ENCODE measurements at regions not wholly inside any gene's neighbourhood (a gene's known extent, or its start where the extent isn't known, plus 50 kb on each side); places are given as distances from the start of the nearest gene placed in this dataset.

DNA sequence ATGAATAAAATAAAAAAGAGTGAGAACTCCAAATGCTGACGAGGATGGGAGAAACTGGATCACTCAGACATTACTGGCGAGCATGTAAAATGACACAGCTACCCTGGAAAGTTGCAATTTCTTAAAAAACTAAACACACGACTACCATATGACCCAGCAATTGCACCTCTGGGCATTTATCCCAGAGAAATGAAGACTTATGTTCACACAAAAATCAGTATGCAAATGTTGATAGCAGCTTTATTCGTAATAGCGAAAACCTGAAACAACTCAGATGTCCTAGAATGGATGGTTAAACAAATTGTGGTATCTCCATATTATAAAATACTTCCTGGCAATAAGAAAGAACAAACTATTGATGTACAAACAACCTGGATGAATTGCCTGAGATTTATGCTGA is 357.2 kb upstream of the ASIC2 start:
- ChIA-PET SMC1A (ENCODE audit: uncharacterized antibody, unreplicated experiment) (no interaction called here), CTCF (no interaction called here), RAD21 (ENCODE audit: unreplicated experiment) (no interaction called here), POLR2A (no interaction called here)
- Histone ChIP-seq H3K4me2 (ENCODE audit: control insufficient read depth, insufficient read depth) (no peak overlapping the region), H3K9me3 (replicated peaks; ENCODE audit: control insufficient read depth, insufficient read depth, low read length) (no peaks in the 10 kb centered on the region), H4K20me1 (ENCODE audit: control insufficient read depth, insufficient read depth) (no peaks in the 10 kb centered on the region), H3K27ac (ENCODE audit: control insufficient read depth, insufficient read depth) (no peak overlapping the region), H3K27me3 (replicated peaks in 1 of 2; ENCODE audit: control insufficient read depth in 2 of 2, insufficient read depth in 2 of 2, low read length in 1 of 2) (no peaks in the 10 kb centered on the region; a peak in 3 of 4 replicates), H3K79me2 (ENCODE audit: control insufficient read depth, insufficient read depth, low read length) (no peaks in the 10 kb centered on the region), H3K9ac (ENCODE audit: control insufficient read depth, insufficient read depth, low read length) (no peak overlapping the region), H3K4me3 (no peak overlapping the region), H2AFZ (ENCODE audit: control insufficient read depth, low read depth, low read length) (no peak overlapping the region), H3K4me1 (ENCODE audit: control insufficient read depth, insufficient read depth, low read length) (no peaks in the 10 kb centered on the region), H3K36me3 (ENCODE audit: control insufficient read depth in 2 of 2, insufficient read depth in 2 of 2, low read length in 1 of 2) (no peaks in the 10 kb centered on the region)
- 11% methylated on average over 5 of the region's 5 CpGs for whole genome bisulfite sequencing (ENCODE audit: insufficient coverage, insufficient replicate concordance, low lambda C conversion rate, missing lambda C conversion rate)
- FAIRE-seq (no peak), ATAC-seq (no peak), DNase-seq (ENCODE audit: low read depth, low spot score) (no peak)
- in situ Hi-C loops (cut with MboI), result no loop called here
- BruUV-seq (replicated peaks), result no TSS peak
- intact Hi-C loops (cut with micrococcal nuclease; ENCODE audit: unreplicated experiment), result no loop called here
- TF ChIP-seq, protein P1, sequence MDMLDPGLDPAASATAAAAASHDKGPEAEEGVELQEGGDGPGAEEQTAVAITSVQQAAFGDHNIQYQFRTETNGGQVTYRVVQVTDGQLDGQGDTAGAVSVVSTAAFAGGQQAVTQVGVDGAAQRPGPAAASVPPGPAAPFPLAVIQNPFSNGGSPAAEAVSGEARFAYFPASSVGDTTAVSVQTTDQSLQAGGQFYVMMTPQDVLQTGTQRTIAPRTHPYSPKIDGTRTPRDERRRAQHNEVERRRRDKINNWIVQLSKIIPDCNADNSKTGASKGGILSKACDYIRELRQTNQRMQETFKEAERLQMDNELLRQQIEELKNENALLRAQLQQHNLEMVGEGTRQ (IDR thresholded peaks at IDR 0.05; ENCODE audit: borderline replicate concordance, low read depth, low read length), result no peak
- TF ChIP-seq IRF4 (IDR thresholded peaks at IDR 0.05; ENCODE audit: low read depth, low read length), result no peak
- TF ChIP-seq RCOR1 (conservative IDR thresholded peaks at IDR 0.05; ENCODE audit: low read depth, low read length), result no peak
- TF ChIP-seq POLR2AphosphoS5 (IDR thresholded peaks at IDR 0.05; ENCODE audit: low read length), result no peak
- no peak for TF ChIP-seq BHLHE40 (IDR thresholded peaks at IDR 0.05; ENCODE audit: borderline replicate concordance in 1 of 2, low read depth in 2 of 2, low read length in 1 of 2)
- no peak for TF ChIP-seq PML (IDR thresholded peaks at IDR 0.05; ENCODE audit: low read length)
- TF ChIP-seq, protein P2, sequence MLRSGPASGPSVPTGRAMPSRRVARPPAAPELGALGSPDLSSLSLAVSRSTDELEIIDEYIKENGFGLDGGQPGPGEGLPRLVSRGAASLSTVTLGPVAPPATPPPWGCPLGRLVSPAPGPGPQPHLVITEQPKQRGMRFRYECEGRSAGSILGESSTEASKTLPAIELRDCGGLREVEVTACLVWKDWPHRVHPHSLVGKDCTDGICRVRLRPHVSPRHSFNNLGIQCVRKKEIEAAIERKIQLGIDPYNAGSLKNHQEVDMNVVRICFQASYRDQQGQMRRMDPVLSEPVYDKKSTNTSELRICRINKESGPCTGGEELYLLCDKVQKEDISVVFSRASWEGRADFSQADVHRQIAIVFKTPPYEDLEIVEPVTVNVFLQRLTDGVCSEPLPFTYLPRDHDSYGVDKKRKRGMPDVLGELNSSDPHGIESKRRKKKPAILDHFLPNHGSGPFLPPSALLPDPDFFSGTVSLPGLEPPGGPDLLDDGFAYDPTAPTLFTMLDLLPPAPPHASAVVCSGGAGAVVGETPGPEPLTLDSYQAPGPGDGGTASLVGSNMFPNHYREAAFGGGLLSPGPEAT (IDR thresholded peaks at IDR 0.05; ENCODE audit: low read depth), result no peak
- TF ChIP-seq ZNF622 (IDR thresholded peaks at IDR 0.05), result no peak
- no peak for TF ChIP-seq HDAC2 (IDR thresholded peaks at IDR 0.05)
- TF ChIP-seq, protein P3, sequence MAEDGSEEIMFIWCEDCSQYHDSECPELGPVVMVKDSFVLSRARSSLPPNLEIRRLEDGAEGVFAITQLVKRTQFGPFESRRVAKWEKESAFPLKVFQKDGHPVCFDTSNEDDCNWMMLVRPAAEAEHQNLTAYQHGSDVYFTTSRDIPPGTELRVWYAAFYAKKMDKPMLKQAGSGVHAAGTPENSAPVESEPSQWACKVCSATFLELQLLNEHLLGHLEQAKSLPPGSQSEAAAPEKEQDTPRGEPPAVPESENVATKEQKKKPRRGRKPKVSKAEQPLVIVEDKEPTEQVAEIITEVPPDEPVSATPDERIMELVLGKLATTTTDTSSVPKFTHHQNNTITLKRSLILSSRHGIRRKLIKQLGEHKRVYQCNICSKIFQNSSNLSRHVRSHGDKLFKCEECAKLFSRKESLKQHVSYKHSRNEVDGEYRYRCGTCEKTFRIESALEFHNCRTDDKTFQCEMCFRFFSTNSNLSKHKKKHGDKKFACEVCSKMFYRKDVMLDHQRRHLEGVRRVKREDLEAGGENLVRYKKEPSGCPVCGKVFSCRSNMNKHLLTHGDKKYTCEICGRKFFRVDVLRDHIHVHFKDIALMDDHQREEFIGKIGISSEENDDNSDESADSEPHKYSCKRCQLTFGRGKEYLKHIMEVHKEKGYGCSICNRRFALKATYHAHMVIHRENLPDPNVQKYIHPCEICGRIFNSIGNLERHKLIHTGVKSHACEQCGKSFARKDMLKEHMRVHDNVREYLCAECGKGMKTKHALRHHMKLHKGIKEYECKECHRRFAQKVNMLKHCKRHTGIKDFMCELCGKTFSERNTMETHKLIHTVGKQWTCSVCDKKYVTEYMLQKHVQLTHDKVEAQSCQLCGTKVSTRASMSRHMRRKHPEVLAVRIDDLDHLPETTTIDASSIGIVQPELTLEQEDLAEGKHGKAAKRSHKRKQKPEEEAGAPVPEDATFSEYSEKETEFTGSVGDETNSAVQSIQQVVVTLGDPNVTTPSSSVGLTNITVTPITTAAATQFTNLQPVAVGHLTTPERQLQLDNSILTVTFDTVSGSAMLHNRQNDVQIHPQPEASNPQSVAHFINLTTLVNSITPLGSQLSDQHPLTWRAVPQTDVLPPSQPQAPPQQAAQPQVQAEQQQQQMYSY (CRISPR knock-in tag; IDR thresholded peaks at IDR 0.05), result no peak
- TF ChIP-seq, protein P4, sequence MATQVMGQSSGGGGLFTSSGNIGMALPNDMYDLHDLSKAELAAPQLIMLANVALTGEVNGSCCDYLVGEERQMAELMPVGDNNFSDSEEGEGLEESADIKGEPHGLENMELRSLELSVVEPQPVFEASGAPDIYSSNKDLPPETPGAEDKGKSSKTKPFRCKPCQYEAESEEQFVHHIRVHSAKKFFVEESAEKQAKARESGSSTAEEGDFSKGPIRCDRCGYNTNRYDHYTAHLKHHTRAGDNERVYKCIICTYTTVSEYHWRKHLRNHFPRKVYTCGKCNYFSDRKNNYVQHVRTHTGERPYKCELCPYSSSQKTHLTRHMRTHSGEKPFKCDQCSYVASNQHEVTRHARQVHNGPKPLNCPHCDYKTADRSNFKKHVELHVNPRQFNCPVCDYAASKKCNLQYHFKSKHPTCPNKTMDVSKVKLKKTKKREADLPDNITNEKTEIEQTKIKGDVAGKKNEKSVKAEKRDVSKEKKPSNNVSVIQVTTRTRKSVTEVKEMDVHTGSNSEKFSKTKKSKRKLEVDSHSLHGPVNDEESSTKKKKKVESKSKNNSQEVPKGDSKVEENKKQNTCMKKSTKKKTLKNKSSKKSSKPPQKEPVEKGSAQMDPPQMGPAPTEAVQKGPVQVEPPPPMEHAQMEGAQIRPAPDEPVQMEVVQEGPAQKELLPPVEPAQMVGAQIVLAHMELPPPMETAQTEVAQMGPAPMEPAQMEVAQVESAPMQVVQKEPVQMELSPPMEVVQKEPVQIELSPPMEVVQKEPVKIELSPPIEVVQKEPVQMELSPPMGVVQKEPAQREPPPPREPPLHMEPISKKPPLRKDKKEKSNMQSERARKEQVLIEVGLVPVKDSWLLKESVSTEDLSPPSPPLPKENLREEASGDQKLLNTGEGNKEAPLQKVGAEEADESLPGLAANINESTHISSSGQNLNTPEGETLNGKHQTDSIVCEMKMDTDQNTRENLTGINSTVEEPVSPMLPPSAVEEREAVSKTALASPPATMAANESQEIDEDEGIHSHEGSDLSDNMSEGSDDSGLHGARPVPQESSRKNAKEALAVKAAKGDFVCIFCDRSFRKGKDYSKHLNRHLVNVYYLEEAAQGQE (IDR thresholded peaks at IDR 0.05; ENCODE audit: low read depth, low read length), result no peak
- TF ChIP-seq ZSCAN29 (IDR thresholded peaks at IDR 0.05), result no peak
- no peak for TF ChIP-seq SP1 (IDR thresholded peaks at IDR 0.05; ENCODE audit: low read depth, low read length)
- TF ChIP-seq MEF2A (IDR thresholded peaks at IDR 0.05; ENCODE audit: insufficient read depth, low read depth, low read length), result no peak
- TF ChIP-seq, protein P5, sequence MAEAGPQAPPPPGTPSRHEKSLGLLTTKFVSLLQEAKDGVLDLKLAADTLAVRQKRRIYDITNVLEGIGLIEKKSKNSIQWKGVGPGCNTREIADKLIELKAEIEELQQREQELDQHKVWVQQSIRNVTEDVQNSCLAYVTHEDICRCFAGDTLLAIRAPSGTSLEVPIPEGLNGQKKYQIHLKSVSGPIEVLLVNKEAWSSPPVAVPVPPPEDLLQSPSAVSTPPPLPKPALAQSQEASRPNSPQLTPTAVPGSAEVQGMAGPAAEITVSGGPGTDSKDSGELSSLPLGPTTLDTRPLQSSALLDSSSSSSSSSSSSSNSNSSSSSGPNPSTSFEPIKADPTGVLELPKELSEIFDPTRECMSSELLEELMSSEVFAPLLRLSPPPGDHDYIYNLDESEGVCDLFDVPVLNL (IDR thresholded peaks at IDR 0.05; ENCODE audit: low read depth, low read length), result no peak

Measured in GM12878 (cell line).